OCI-LY1 (cell line): ENCODE measurements at regions not wholly inside any gene's neighbourhood (a gene's known extent, or its start where the extent isn't known, plus 50 kb on each side); places are given as distances from the start of the nearest gene placed in this dataset.

ENCODE experiments used
- H2AFZ ChIP-seq: fragments of 200-600 bp; sonication (generic), shearing (Covaris generic); 2 replicates; pipeline ENCODE4 v1.6.0; 2014; ENCODE audit warnings: antibody characterized with exemption, mild to moderate bottlenecking, low read length
- H3F3A ChIP-seq: fragments of 200-600 bp; sonication (generic), shearing (Covaris generic); 2 replicates; pipeline ENCODE4 v1.6.0; 2014; ENCODE audit warnings: mild to moderate bottlenecking, antibody characterized with exemption, low read length, moderate library complexity; ENCODE audit not compliant: insufficient read depth
- H3K27ac ChIP-seq: fragments of 200-600 bp; sonication (generic); 2 replicates; pipeline ENCODE4 v1.5.1; 2014; ENCODE audit warnings: low read length, mixed run types, mild to moderate bottlenecking, low read depth; ENCODE audit not compliant: poor library complexity, severe bottlenecking
- H3K27me3 ChIP-seq: fragments of 200-600 bp; sonication (generic); 2 replicates; pipeline ENCODE4 v1.6.0; 2014; ENCODE audit warnings: antibody characterized with exemption, mild to moderate bottlenecking, low read length, moderate library complexity; ENCODE audit not compliant: insufficient read depth
- H3K36me3 ChIP-seq: fragments of 200-600 bp; sonication (generic); 2 replicates; pipeline ENCODE4 v1.6.1; 2014; ENCODE audit warnings: mild to moderate bottlenecking, antibody characterized with exemption, low read length, moderate library complexity, mixed read lengths; ENCODE audit not compliant: insufficient read depth
- H3K4me1 ChIP-seq: fragments of 200-600 bp; sonication (generic); 2 replicates; pipeline ENCODE4 v1.5.1; 2014; ENCODE audit warnings: mild to moderate bottlenecking, low read length, moderate library complexity; ENCODE audit not compliant: insufficient read depth, severe bottlenecking
- H3K4me2 ChIP-seq: fragments of 200-600 bp; sonication (generic), shearing (Covaris generic); 2 replicates; pipeline ENCODE4 v1.6.1; 2014; ENCODE audit warnings: low read length
- H3K4me3 ChIP-seq: fragments of 200-600 bp; sonication (generic); 2 replicates; pipeline ENCODE4 v1.5.1; 2014; ENCODE audit warnings: low read length, low read depth, mild to moderate bottlenecking, mixed read lengths; ENCODE audit not compliant: poor library complexity, severe bottlenecking
- H3K79me2 ChIP-seq: fragments of 200-600 bp; shearing (Covaris generic); 2 replicates; pipeline ENCODE4 v1.6.1; 2016; ENCODE audit warnings: mixed run types, low read length, mixed read lengths; ENCODE audit not compliant: insufficient read depth
- H3K9ac ChIP-seq: fragments of 200-600 bp; sonication (generic), shearing (Covaris generic); 2 replicates; pipeline ENCODE4 v1.6.1; 2014; ENCODE audit warnings: mild to moderate bottlenecking, low read length, mixed read lengths
- H3K9me2 ChIP-seq: fragments of 200-600 bp; sonication (generic), shearing (Covaris generic); 2 replicates; pipeline ENCODE4 v1.6.1; 2014; ENCODE audit warnings: low read depth, mild to moderate bottlenecking, low read length, mixed read lengths
- H3K9me3 ChIP-seq: fragments of 200-600 bp; shearing (Covaris generic); 2 replicates; pipeline ENCODE4 v1.6.1; 2014; ENCODE audit warnings: low read length, mixed read lengths
- H4K20me1 ChIP-seq: fragments of 200-600 bp; sonication (generic), shearing (Covaris generic); 2 replicates; pipeline ENCODE4 v1.6.0; 2016; ENCODE audit warnings: mild to moderate bottlenecking, low read length; ENCODE audit not compliant: insufficient read depth
- CTCF ChIP-seq: fragments of 200-600 bp; sonication (generic), shearing (Covaris generic); IDR thresholded peaks from 2 replicates; pipeline ENCODE4 v1.5.1; 2017; ENCODE audit warnings: mild to moderate bottlenecking, antibody characterized with exemption, low read length, moderate library complexity, mixed read lengths
- EZH2 ChIP-seq: fragments of 200-600 bp; sonication (generic), shearing (Covaris generic); IDR thresholded peaks from 2 replicates; pipeline ENCODE4 v1.8.0; 2017; ENCODE audit warnings: borderline replicate concordance, mixed run types, mild to moderate bottlenecking, antibody characterized with exemption, low read length, moderate library complexity, mixed read lengths

- Histone ChIP-seq H2AFZ (no peak overlapping the region), H3F3A (no peaks in the 10 kb centered on the region), H3K27me3 (no peaks in the 10 kb centered on the region)
These were observed 75.2 kb downstream of the RHCG start for GRCh38 chr15:89421219-89421618.

GRCh38 chr15:89419370-89419984 lies 76.9 kb downstream of the RHCG start:
- Histone ChIP-seq H3K9me2 (no peaks in the 10 kb centered on the region), H3K79me2 (no peaks in the 10 kb centered on the region), H3K27me3 (no peaks in the 10 kb centered on the region), H3K27ac (no peak overlapping the region), H4K20me1 (no peaks in the 10 kb centered on the region), H3K36me3 (no peaks in the 10 kb centered on the region), H3K4me2 (no peak overlapping the region), H3K4me1 (no peaks in the 10 kb centered on the region), H3K9me3 (no peaks in the 10 kb centered on the region), H2AFZ (no peak overlapping the region), H3F3A (no peaks in the 10 kb centered on the region), H3K4me3 (no peak overlapping the region), H3K9ac (no peak overlapping the region)
- TF ChIP-seq EZH2: no peak
- TF ChIP-seq CTCF: no peak

More at GRCh38 chr15:89421219-89421618, 75.2 kb downstream of the RHCG start:
- Histone ChIP-seq H3K9ac (no peak overlapping the region), H3K27ac (no peak overlapping the region), H3K4me2 (no peak overlapping the region), H4K20me1 (no peaks in the 10 kb centered on the region), H3K79me2 (no peaks in the 10 kb centered on the region), H3K4me1 (no peaks in the 10 kb centered on the region), H3K9me3 (no peaks in the 10 kb centered on the region), H3K4me3 (no peak overlapping the region), H3K36me3 (no peaks in the 10 kb centered on the region), H3K9me2 (no peaks in the 10 kb centered on the region)
- TF ChIP-seq EZH2: no peak
- TF ChIP-seq CTCF: peak; percentile 33; the same call in 1 of the 2 replicates

DNA sequence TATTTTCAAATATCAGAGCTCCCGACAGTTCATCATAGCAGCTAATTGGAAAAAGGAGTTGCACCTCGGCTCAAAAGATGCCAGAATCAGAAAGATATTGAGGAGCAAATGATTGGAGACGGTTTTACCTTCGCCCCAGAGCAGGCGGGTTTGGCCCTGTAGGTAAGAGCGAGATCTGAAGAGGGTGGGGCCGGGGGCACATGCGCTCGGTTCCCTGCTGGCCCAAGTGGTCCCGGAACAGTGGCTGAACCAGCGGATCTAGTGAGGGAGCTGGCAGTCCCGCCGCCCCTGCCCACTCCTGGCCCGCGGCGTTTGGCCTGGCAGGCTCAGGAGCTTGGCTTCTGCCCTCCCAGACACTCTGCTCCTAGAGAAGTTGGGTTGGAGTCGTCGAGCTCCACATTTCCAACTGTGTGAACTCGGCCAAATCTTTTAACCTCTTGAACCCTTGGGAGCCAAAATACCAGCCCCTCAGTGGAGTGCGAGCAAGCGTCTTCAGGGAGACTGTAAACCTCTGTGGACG lies 79.1 kb downstream of the RHCG start:
- Histone ChIP-seq H2AFZ (no peak overlapping the region), H3K27me3 (peaks cover 2% of the 10 kb centered on the region; the same call in 1 of the 2 replicates), H3K27ac (no peak overlapping the region), H3K9me3 (no peaks in the 10 kb centered on the region), H3K4me2 (no peak overlapping the region), H3K79me2 (no peaks in the 10 kb centered on the region), H3F3A (no peaks in the 10 kb centered on the region), H3K36me3 (no peaks in the 10 kb centered on the region), H3K9me2 (no peaks in the 10 kb centered on the region), H3K9ac (no peak overlapping the region), H4K20me1 (no peaks in the 10 kb centered on the region), H3K4me1 (no peaks in the 10 kb centered on the region), H3K4me3 (no peak overlapping the region)
- TF ChIP-seq EZH2 (no peak), CTCF (no peak)
